CD14-positive monocyte (primary cell): ENCODE measurements at regions not wholly inside any gene's neighbourhood (a gene's known extent, or its start where the extent isn't known, plus 50 kb on each side); places are given as distances from the start of the nearest gene placed in this dataset.

Source experiments
- DNase-seq, 3 donors: peaks; one replicate each; pipeline ENCODE4 v3.0.0-alpha.2; 2011 to 2022
- H2AFZ ChIP-seq: 2 replicates; pipeline ENCODE4 v1.6.0; 2012; ENCODE audit warnings: mild to moderate bottlenecking, low read depth, low read length, inconsistent platforms; ENCODE audit not compliant: insufficient read depth, poor library complexity, severe bottlenecking
- H3K27ac ChIP-seq, 2 donors: 1 replicate in 1 of 2; 2 replicates in 1 of 2; pipeline ENCODE4 v1.5.1; 2012 to 2013; ENCODE audit warnings: low read length in 2 of 2, control low read depth in 1 of 2, inconsistent platforms in 1 of 2, low read depth in 1 of 2, mild to moderate bottlenecking in 1 of 2
- H3K27me3 ChIP-seq, 2 donors: one replicate each; pipeline versions ENCODE4 v1.6.0 to v1.6.1; 2011 to 2013; ENCODE audit warnings: low read length in 2 of 2; ENCODE audit not compliant: control insufficient read depth in 2 of 2, insufficient read depth in 2 of 2
- H3K36me3 ChIP-seq, 2 donors: replicated peaks in 1 of 2; 1 replicate in 1 of 2; 2 replicates in 1 of 2; pipeline versions ENCODE4 v1.5.1 to v1.6.1; 2012 to 2013; ENCODE audit warnings: low read length in 2 of 2, control low read depth in 1 of 2, inconsistent platforms in 1 of 2, mild to moderate bottlenecking in 1 of 2; ENCODE audit not compliant: insufficient read depth in 2 of 2, control insufficient read depth in 1 of 2
- H3K4me1 ChIP-seq, 2 donors: 1 replicate in 1 of 2; 2 replicates in 1 of 2; pipeline versions ENCODE4 v1.5.1 to v1.6.1; 2012 to 2013; ENCODE audit warnings: low read length in 2 of 2, control low read depth in 1 of 2, inconsistent platforms in 1 of 2, mild to moderate bottlenecking in 1 of 2, moderate library complexity in 1 of 2; ENCODE audit not compliant: insufficient read depth in 2 of 2, control insufficient read depth in 1 of 2
- H3K4me2 ChIP-seq: replicated peaks from 2 replicates; pipeline ENCODE3; 2012; ENCODE audit warnings: low read length, moderate library complexity, mild to moderate bottlenecking; ENCODE audit not compliant: poor library complexity, severe bottlenecking; ENCODE audit errors: extremely low read depth
- H3K4me3 ChIP-seq, 3 experiments: fragments of 200-600 bp in 1 of 3; sonication (generic) in 1 of 3; replicated peaks in 1 of 3; 1 replicate in 2 of 3; 2 replicates in 1 of 3; pipeline ENCODE4 v1.5.1; 2011 to 2013; ENCODE audit warnings: low read length in 3 of 3, mild to moderate bottlenecking in 3 of 3, control low read depth in 2 of 3, low read depth in 2 of 3, inconsistent platforms in 1 of 3, moderate library complexity in 1 of 3
- H3K79me2 ChIP-seq: 2 replicates; pipeline ENCODE4 v1.6.0; 2012; ENCODE audit warnings: mild to moderate bottlenecking, control low read depth, inconsistent platforms, low read length, moderate library complexity; ENCODE audit not compliant: insufficient read depth
- H3K9ac ChIP-seq: 2 replicates; pipeline ENCODE4 v1.6.0; 2017; ENCODE audit warnings: low read length, mild to moderate bottlenecking; ENCODE audit not compliant: insufficient read depth, poor library complexity, severe bottlenecking
- H3K9me3 ChIP-seq, 2 donors: replicated peaks in 1 of 2; 1 replicate in 1 of 2; 2 replicates in 1 of 2; pipeline versions ENCODE4 v1.5.1 to v1.6.1; 2012 to 2013; ENCODE audit warnings: low read length in 2 of 2, control low read depth in 1 of 2; ENCODE audit not compliant: control insufficient read depth in 1 of 2, insufficient read depth in 1 of 2
- H4K20me1 ChIP-seq: 2 replicates; pipeline ENCODE4 v1.6.0; 2012; ENCODE audit warnings: mild to moderate bottlenecking, low read length, control low read depth, moderate library complexity; ENCODE audit not compliant: insufficient read depth
- H3K27ac Mint-ChIP-seq, 7 donors: one replicate each; pipeline ENCODE4 v1.8.0; 2020; ENCODE audit warnings: mild to moderate bottlenecking in 7 of 7, mixed read lengths in 7 of 7, moderate library complexity in 6 of 7, inconsistent platforms in 2 of 7
- H3K27me3 Mint-ChIP-seq, 3 donors: one replicate each; pipeline ENCODE4 v1.8.0; 2021 to 2022; ENCODE audit warnings: low read depth in 3 of 3, mild to moderate bottlenecking in 3 of 3, mixed read lengths in 3 of 3, moderate library complexity in 3 of 3, inconsistent platforms in 1 of 3
- H3K36me3 Mint-ChIP-seq, 2 donors: one replicate each; pipeline ENCODE4 v1.8.0; 2020; ENCODE audit warnings: mixed read lengths in 2 of 2, inconsistent platforms in 1 of 2, mild to moderate bottlenecking in 1 of 2
- H3K4me1 Mint-ChIP-seq: one replicate; pipeline ENCODE4 v1.8.0; 2020; ENCODE audit warnings: mild to moderate bottlenecking, mixed read lengths
- H3K4me3 Mint-ChIP-seq, 2 donors: one replicate each; pipeline ENCODE4 v1.8.0; 2020; ENCODE audit warnings: mild to moderate bottlenecking in 2 of 2, mixed read lengths in 2 of 2, moderate library complexity in 1 of 2
- H3K9me3 Mint-ChIP-seq, 7 donors: one replicate each; pipeline ENCODE4 v1.8.0; 2020 to 2022; ENCODE audit warnings: mixed read lengths in 7 of 7, mild to moderate bottlenecking in 6 of 7, moderate library complexity in 6 of 7, inconsistent platforms in 2 of 7
- WGBS: methylation state at CpG from one replicate; pipeline ENCODE4 v1.1.5; 2013; ENCODE audit warnings: missing lambda C conversion rate; ENCODE audit not compliant: insufficient coverage; 5-methylcytosine and 5-hydroxymethylcytosine counted together
- intact Hi-C, 2 donors: fragments of 100-400 bp; cut with micrococcal nuclease; formaldehyde crosslinking; loops; one replicate each; pipeline versions ENCODE4 v1.15.0 to v1.15.1; 2023
- TF ChIP-seq, protein P1 (sequence below): fragments of 200-600 bp; IDR thresholded peaks from one replicate; pipeline ENCODE4 v1.8.0; 2022; ENCODE audit warnings: antibody characterized with exemption, mild to moderate bottlenecking

DNA sequence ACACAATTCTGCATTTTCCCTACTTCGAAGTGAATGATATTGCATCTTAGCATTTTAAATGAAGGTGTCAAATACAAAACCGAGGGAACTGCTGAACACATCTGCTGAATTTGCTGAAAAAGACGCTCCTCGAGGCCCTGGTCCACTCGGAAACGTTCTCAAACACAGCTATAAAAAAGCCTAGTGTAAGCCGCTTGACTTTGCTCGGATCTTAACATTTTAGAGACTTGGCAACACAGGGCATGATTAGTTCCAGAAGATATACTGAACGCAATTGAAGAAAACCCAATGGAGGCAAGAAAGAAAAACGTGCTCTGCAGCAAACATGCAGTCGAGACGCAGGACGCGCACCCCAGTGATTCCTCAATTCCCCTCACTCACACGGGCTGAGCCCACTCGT is 506.4 kb upstream of the AMELY start:
- Histone ChIP-seq H3K9ac (no peak overlapping the region), H3K4me3 (no peak overlapping the region), H3K79me2 (no peaks in the 10 kb centered on the region), H3K36me3 (no peaks in the 10 kb centered on the region), H3K4me2 (no peak overlapping the region), H3K27ac (no peak overlapping the region), H3K9me3 (no peaks in the 10 kb centered on the region), H2AFZ (no peak overlapping the region), H4K20me1 (no peaks in the 10 kb centered on the region), H3K27me3 (no peaks in the 10 kb centered on the region), H3K4me1 (no peaks in the 10 kb centered on the region)
- TF ChIP-seq, protein P1, sequence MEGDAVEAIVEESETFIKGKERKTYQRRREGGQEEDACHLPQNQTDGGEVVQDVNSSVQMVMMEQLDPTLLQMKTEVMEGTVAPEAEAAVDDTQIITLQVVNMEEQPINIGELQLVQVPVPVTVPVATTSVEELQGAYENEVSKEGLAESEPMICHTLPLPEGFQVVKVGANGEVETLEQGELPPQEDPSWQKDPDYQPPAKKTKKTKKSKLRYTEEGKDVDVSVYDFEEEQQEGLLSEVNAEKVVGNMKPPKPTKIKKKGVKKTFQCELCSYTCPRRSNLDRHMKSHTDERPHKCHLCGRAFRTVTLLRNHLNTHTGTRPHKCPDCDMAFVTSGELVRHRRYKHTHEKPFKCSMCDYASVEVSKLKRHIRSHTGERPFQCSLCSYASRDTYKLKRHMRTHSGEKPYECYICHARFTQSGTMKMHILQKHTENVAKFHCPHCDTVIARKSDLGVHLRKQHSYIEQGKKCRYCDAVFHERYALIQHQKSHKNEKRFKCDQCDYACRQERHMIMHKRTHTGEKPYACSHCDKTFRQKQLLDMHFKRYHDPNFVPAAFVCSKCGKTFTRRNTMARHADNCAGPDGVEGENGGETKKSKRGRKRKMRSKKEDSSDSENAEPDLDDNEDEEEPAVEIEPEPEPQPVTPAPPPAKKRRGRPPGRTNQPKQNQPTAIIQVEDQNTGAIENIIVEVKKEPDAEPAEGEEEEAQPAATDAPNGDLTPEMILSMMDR: no peak
- H3K27ac Mint-ChIP-seq: no peak overlapping the region
- intact Hi-C loops: no loop called here
- WGBS: 91% methylated on average over 10 of the region's 16 CpGs
- peaks cover 0 to 2% (median 1%) of the 10 kb centered on the region in 3 donors for H3K27me3 Mint-ChIP-seq
- H3K9me3 Mint-ChIP-seq: peaks cover 0 to 2% (median 0%) of the 10 kb centered on the region in 7 donors
- no peak for DNase-seq
- no peaks in the 10 kb centered on the region for H3K4me1 Mint-ChIP-seq
- H3K36me3 Mint-ChIP-seq: no peaks in the 10 kb centered on the region
- H3K4me3 Mint-ChIP-seq: no peak overlapping the region

DNA sequence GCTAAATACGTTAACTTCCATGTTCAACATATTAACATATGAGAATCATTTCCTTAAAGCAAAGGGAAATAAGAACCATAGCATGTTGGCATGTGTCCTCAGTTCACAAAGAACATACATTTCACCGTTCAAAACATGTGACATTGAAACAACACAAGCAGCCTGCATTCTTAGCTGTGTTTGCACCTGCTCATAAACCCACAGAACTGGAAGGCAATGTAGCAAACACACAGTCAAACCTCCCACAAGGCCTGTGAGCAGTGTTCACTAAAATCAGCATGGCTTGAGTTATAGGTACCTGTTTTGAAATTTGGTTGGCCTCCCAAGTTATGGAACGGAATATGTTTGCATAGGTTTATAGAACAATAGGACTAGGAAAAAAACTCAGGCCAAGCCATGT is 504.9 kb upstream of the AMELY start:
- no peak for DNase-seq
- Histone ChIP-seq H3K4me1 (no peaks in the 10 kb centered on the region), H3K4me3 (no peak overlapping the region), H3K36me3 (no peaks in the 10 kb centered on the region), H3K27ac (no peak overlapping the region), H3K79me2 (no peaks in the 10 kb centered on the region), H2AFZ (no peak overlapping the region), H3K9me3 (no peaks in the 10 kb centered on the region), H3K9ac (no peak overlapping the region), H3K27me3 (no peaks in the 10 kb centered on the region), H4K20me1 (no peaks in the 10 kb centered on the region), H3K4me2 (no peak overlapping the region)
- TF ChIP-seq, protein P1: no peak
- Mint-ChIP-seq H3K27ac (no peak overlapping the region), H3K4me1 (no peaks in the 10 kb centered on the region), H3K4me3 (no peak overlapping the region), H3K36me3 (no peaks in the 10 kb centered on the region), H3K9me3 (peaks cover 0 to 1% (median 0%) of the 10 kb centered on the region in 7 donors), H3K27me3 (peaks cover 0 to 2% (median 1%) of the 10 kb centered on the region in 3 donors)
- WGBS: no CpG with 5 or more reads among the region's 3 CpGs
- intact Hi-C loops: no loop called here
